ENCODE measurements at regions not wholly inside any gene's neighbourhood (a gene's known extent, or its start where the extent isn't known, plus 50 kb on each side); places are given as distances from the start of the nearest gene placed in this dataset.
A peak's percentile ranks its signal among the peaks of the same experiment; 100 is the strongest.

DNA sequence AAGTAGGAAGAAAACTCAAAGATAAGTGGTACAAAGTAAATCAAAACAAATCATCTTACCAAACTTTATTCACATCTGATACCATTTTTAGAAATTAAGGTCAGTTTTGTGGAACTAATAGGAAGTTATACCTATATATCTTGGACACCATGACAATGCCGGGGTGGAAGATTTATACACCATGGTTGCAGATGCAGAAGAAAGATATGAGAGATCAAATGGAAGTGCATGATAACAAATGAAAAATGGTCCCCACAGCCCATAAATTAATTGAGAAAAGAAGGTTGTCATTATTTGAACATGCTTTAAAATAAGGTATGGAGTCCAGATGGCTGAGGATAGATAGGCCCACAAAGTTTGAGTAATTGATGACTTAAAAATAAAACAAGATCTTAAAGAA is 276.8 kb downstream of the TSHZ3 start:
- H3K27ac ChIP-seq, result no peak overlapping the region
- no peak for TF ChIP-seq TFCP2L1 (CRISPR knock-in tag; IDR thresholded peaks at IDR 0.05)
- no peak for TF ChIP-seq TP53 (CRISPR knock-in tag; IDR thresholded peaks at IDR 0.05)
- TF ChIP-seq EHMT2 (IDR thresholded peaks at IDR 0.05; ENCODE audit: low read depth), result no peak
- TF ChIP-seq CHD2 (IDR thresholded peaks at IDR 0.05; ENCODE audit: low read length, partially characterized antibody), result no peak
- no peak for TF ChIP-seq CHD4 (IDR thresholded peaks at IDR 0.05; ENCODE audit: borderline replicate concordance)
- no peak for TF ChIP-seq HOXB13 (CRISPR knock-in tag; IDR thresholded peaks at IDR 0.05; ENCODE audit: low read depth)
- TF ChIP-seq CEBPB (IDR thresholded peaks at IDR 0.05), result no peak
- no peak for TF ChIP-seq SREBF2 (IDR thresholded peaks at IDR 0.05)
- TF ChIP-seq, protein P1, sequence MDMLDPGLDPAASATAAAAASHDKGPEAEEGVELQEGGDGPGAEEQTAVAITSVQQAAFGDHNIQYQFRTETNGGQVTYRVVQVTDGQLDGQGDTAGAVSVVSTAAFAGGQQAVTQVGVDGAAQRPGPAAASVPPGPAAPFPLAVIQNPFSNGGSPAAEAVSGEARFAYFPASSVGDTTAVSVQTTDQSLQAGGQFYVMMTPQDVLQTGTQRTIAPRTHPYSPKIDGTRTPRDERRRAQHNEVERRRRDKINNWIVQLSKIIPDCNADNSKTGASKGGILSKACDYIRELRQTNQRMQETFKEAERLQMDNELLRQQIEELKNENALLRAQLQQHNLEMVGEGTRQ (IDR thresholded peaks at IDR 0.05), result no peak
- TF ChIP-seq HMGXB4 (CRISPR knock-in tag; IDR thresholded peaks at IDR 0.05; ENCODE audit: borderline replicate concordance), result no peak
- no peak for TF ChIP-seq PHF8 (IDR thresholded peaks at IDR 0.05; ENCODE audit: borderline replicate concordance, low read depth)
- no peak for TF ChIP-seq KDM1A (IDR thresholded peaks at IDR 0.05; ENCODE audit: low read depth)
- H3K4me2 ChIP-seq, result no peak overlapping the region
- ChIA-PET CTCF (no interaction called here), POLR2A (no interaction called here)
- no peaks in the 10 kb centered on the region for H3K4me1 ChIP-seq
- FAIRE-seq (peak; percentile 72), DNase-seq (ENCODE audit: low read depth in 1 of 2, low spot score in 1 of 2) (no peak), ATAC-seq (no peak)
- H3K4me3 ChIP-seq, result no peak overlapping the region
- no peaks in the 10 kb centered on the region for H3K9me3 ChIP-seq
- WGBS (ENCODE audit: missing lambda C conversion rate), result 22% methylated on average over 1 of the region's 1 CpG

DNA sequence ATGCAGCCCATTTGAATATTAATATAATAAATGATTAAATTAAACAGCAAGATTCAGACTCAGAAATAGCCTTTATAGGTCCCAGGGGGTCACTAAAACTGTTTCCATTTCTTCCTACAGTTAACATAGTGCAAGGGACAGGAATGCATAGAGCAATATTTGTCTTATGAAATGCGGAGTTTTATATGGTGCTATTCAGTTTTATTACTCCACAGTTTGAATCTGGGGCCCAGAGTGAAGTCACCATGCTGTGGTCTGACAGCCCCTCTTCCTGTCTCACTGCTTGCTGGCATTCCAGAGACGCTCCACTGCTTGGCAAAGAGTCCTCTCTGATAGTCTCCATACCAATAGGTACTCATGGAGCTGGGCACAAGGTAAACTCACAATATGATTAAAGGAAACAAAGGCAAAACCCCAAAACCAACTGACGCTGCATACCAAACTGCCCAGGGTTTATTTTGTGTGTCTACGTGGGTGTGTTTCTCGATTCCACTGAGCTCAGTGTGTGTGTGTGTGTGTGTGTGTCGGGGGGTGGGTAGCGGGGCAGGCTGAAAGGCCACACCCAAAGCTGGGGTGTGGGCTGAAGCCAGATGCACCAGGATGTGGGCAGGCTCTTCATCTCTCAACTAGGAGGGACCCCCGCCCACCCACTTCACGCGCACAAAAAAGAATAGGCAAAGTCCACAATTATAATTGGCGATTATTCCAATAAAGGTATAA is 277.9 kb downstream of the TSHZ3 start:
- peaks cover 7% of the 10 kb centered on the region for H3K4me1 ChIP-seq
- no peaks in the 10 kb centered on the region for H3K9me3 ChIP-seq
- DNase-seq (ENCODE audit: low read depth in 1 of 2, low spot score in 1 of 2), result no peak
- TF ChIP-seq, protein P2, sequence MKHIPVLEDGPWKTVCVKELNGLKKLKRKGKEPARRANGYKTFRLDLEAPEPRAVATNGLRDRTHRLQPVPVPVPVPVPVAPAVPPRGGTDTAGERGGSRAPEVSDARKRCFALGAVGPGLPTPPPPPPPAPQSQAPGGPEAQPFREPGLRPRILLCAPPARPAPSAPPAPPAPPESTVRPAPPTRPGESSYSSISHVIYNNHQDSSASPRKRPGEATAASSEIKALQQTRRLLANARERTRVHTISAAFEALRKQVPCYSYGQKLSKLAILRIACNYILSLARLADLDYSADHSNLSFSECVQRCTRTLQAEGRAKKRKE (CRISPR knock-in tag; IDR thresholded peaks at IDR 0.05; ENCODE audit: low read depth), result no peak
- TF ChIP-seq RNF2 (IDR thresholded peaks at IDR 0.05; ENCODE audit: borderline replicate concordance, low read depth) (no peak), SREBF2 (IDR thresholded peaks at IDR 0.05) (no peak), KDM5A (IDR thresholded peaks at IDR 0.05) (no peak), BCL3 (IDR thresholded peaks at IDR 0.05) (no peak)
- TF ChIP-seq, protein P1 (IDR thresholded peaks at IDR 0.05), result no peak
- TF ChIP-seq, protein P3, sequence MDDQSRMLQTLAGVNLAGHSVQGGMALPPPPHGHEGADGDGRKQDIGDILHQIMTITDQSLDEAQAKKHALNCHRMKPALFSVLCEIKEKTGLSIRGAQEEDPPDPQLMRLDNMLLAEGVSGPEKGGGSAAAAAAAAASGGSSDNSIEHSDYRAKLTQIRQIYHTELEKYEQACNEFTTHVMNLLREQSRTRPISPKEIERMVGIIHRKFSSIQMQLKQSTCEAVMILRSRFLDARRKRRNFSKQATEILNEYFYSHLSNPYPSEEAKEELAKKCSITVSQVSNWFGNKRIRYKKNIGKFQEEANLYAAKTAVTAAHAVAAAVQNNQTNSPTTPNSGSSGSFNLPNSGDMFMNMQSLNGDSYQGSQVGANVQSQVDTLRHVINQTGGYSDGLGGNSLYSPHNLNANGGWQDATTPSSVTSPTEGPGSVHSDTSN (IDR thresholded peaks at IDR 0.05), result no peak
- WGBS (ENCODE audit: missing lambda C conversion rate), result 51% methylated on average over 11 of the region's 11 CpGs
- ChIA-PET POLR2A (no interaction called here), CTCF (no interaction called here)
- FAIRE-seq, result no peak
- no peak for ATAC-seq
- no peak overlapping the region for H3K4me3 ChIP-seq
- no peak overlapping the region for H3K4me2 ChIP-seq
- no peak overlapping the region for H3K27ac ChIP-seq
